Astrocyte of the cerebellum (primary cell): ENCODE measurements at regions not wholly inside any gene's neighbourhood (a gene's known extent, or its start where the extent isn't known, plus 50 kb on each side); places are given as distances from the start of the nearest gene placed in this dataset.

Experiments used
- DNase-seq: peaks from one replicate; pipeline ENCODE4 v3.0.0-alpha.2; 2011; ENCODE audit warnings: low read depth
- H3K4me3 ChIP-seq: 2 replicates; pipeline ENCODE4 v1.5.1; 2011; ENCODE audit warnings: mild to moderate bottlenecking, low read depth, low read length, moderate library complexity
- CTCF ChIP-seq: IDR thresholded peaks from 2 replicates; pipeline ENCODE4 v1.5.1; 2012; ENCODE audit warnings: low read length, low read depth, moderate library complexity, mild to moderate bottlenecking; ENCODE audit errors: missing control alignments
- in situ Hi-C: cut with HindIII; loops from 2 replicates; pipeline ENCODE4 v1.10.0; 2017; ENCODE audit warnings: low sequenced_read_pairs

GRCh38 chr2:196329959-196330358 is 158.6 kb upstream of the STK17B start:
- no peak for DNase-seq

GRCh38 chr2:196330645-196331044 is 159.3 kb upstream of the STK17B start:
- no peak overlapping the region for H3K4me3 ChIP-seq
- in situ Hi-C loops, result no loop called here
- TF ChIP-seq CTCF, result no peak
- no peak for DNase-seq

More at GRCh38 chr2:196329959-196330358, 158.6 kb upstream of the STK17B start:
- no peak for TF ChIP-seq CTCF
- in situ Hi-C loops, result no loop called here
- no peak overlapping the region for H3K4me3 ChIP-seq

- peak; percentile 65 for DNase-seq
- no peak for TF ChIP-seq CTCF
- in situ Hi-C loops, result no loop called here
- H3K4me3 ChIP-seq, result no peak overlapping the region
Observed at GRCh38 chr2:196331143-196331542, 159.8 kb upstream of the STK17B start.

- no peak for DNase-seq
- H3K4me3 ChIP-seq, result no peak overlapping the region
- TF ChIP-seq CTCF, result no peak
- in situ Hi-C loops, result no loop called here
Observed at GRCh38 chr2:196331851-196332250, 160.5 kb upstream of the STK17B start.

GRCh38 chr2:196333397-196333796 is 162.0 kb upstream of the STK17B start:
- DNase-seq, result no peak
- TF ChIP-seq CTCF, result no peak
- in situ Hi-C loops, result no loop called here
- no peak overlapping the region for H3K4me3 ChIP-seq

GRCh38 chr2:196334710-196335109 is 163.3 kb upstream of the STK17B start:
- H3K4me3 ChIP-seq, result no peak overlapping the region
- TF ChIP-seq CTCF, result no peak
- in situ Hi-C loops, result no loop called here
- DNase-seq, result no peak

- no peak for TF ChIP-seq CTCF
- in situ Hi-C loops, result no loop called here
- no peak overlapping the region for H3K4me3 ChIP-seq
- peak; percentile 32 for DNase-seq
Observed at GRCh38 chr2:196335221-196335634, 163.8 kb upstream of the STK17B start.
